PC-3 (cell line): ENCODE measurements at regions not wholly inside any gene's neighbourhood (a gene's known extent, or its start where the extent isn't known, plus 50 kb on each side); places are given as distances from the start of the nearest gene placed in this dataset.

Experiments
- ATAC-seq: fragments of 200-7000 bp; cut with Tn5 transposase; 2 replicates; pipeline ENCODE4 v1.9.1; 2020; ENCODE audit warnings: mild to moderate bottlenecking, moderate library complexity
- BruUV-seq: library from RNA; stranded (reverse); fragments of 400-500 nt; replicated peaks from 2 replicates; lab custom pipeline; 2021; lab: Mats Ljungman, UMichigan
- CTCF ChIA-PET: fragments of 300-600 bp; sonication (Branson Sonifier 250); formaldehyde crosslinking; loops from one replicate; lab custom pipeline; 2022; ENCODE audit warnings: antibody characterized with exemption; lab: Charles Lee
- POLR2A ChIA-PET: fragments of 300-600 bp; sonication (Branson Sonifier 250); formaldehyde crosslinking; loops from one replicate; lab custom pipeline; 2022; ENCODE audit warnings: antibody characterized with exemption; ENCODE audit not compliant: unreplicated experiment; lab: Charles Lee
- DNase-seq: peaks from one replicate; pipeline ENCODE4 v3.0.0-alpha.2; 2015
- H2AFZ ChIP-seq: fragments of 300-600 bp; sonication (generic); 2 replicates; pipeline ENCODE4 v1.6.0; 2016; ENCODE audit warnings: antibody characterized with exemption, low read length
- H3F3A ChIP-seq: fragments of 300-600 bp; sonication (generic); one replicate; pipeline ENCODE4 v1.6.0; 2017; ENCODE audit warnings: antibody characterized with exemption, low read length, control low read depth, mild to moderate bottlenecking; ENCODE audit not compliant: unreplicated experiment
- H3K27ac ChIP-seq: fragments of 300-600 bp; sonication (generic); 2 replicates; pipeline ENCODE4 v1.5.1; 2016; ENCODE audit warnings: mild to moderate bottlenecking, low read length
- H3K27me3 ChIP-seq: fragments of 300-600 bp; sonication (generic); 2 replicates; pipeline ENCODE4 v1.6.1; 2016; ENCODE audit warnings: low read length, mixed read lengths
- H3K36me3 ChIP-seq: fragments of 300-600 bp; sonication (generic); 2 replicates; pipeline ENCODE4 v1.6.1; 2016; ENCODE audit warnings: low read depth, mixed run types, low read length, mixed read lengths
- H3K4me1 ChIP-seq: fragments of 300-600 bp; sonication (generic); 2 replicates; pipeline ENCODE4 v1.5.1; 2016; ENCODE audit warnings: low read length; ENCODE audit not compliant: insufficient read depth
- H3K4me2 ChIP-seq: fragments of 300-600 bp; sonication (generic); 2 replicates; pipeline ENCODE4 v1.6.0; 2016; ENCODE audit warnings: low read length
- H3K4me3 ChIP-seq: fragments of 300-600 bp; sonication (generic); 2 replicates; pipeline ENCODE4 v1.5.1; 2016; ENCODE audit warnings: mild to moderate bottlenecking, low read length, mixed read lengths
- H3K79me2 ChIP-seq: fragments of 300-600 bp; sonication (generic); 2 replicates; pipeline ENCODE4 v1.6.1; 2017; ENCODE audit warnings: low read length, mixed read lengths
- H3K9ac ChIP-seq: fragments of 300-600 bp; sonication (generic); 2 replicates; pipeline ENCODE4 v1.6.0; 2016; ENCODE audit warnings: mild to moderate bottlenecking, low read length
- H3K9me2 ChIP-seq: fragments of 300-600 bp; sonication (generic); replicated peaks from 2 replicates; pipeline ENCODE4 v1.6.1; 2016; ENCODE audit warnings: mixed run types, low read length, mixed read lengths
- H3K9me3 ChIP-seq: fragments of 300-600 bp; sonication (generic); 2 replicates; pipeline ENCODE4 v1.6.1; 2016; ENCODE audit warnings: low read length, mixed read lengths
- H4K20me1 ChIP-seq: fragments of 300-600 bp; sonication (generic); 2 replicates; pipeline ENCODE4 v1.6.1; 2016; ENCODE audit warnings: low read length, mixed read lengths
- CTCF ChIP-seq: fragments of 300-600 bp; sonication (generic); conservative IDR thresholded peaks from 2 replicates; pipeline ENCODE4 v1.5.1; 2017; ENCODE audit warnings: antibody characterized with exemption, low read depth, mild to moderate bottlenecking, low read length
- EZH2 ChIP-seq: fragments of 300-600 bp; sonication (generic); IDR thresholded peaks from one replicate; pipeline ENCODE4 v1.6.1; 2017; ENCODE audit warnings: antibody characterized with exemption, mild to moderate bottlenecking, low read length; ENCODE audit not compliant: unreplicated experiment
- EZH2phosphoT487 ChIP-seq: fragments of 300-600 bp; sonication (generic); IDR thresholded peaks from 2 replicates; pipeline ENCODE4 v1.6.1; 2018; ENCODE audit warnings: mild to moderate bottlenecking, antibody characterized with exemption, low read length, borderline replicate concordance
- intact Hi-C: fragments of 100-400 bp; cut with micrococcal nuclease; formaldehyde crosslinking; loops from 2 replicates; pipeline ENCODE4 v1.9.0; 2023

DNA sequence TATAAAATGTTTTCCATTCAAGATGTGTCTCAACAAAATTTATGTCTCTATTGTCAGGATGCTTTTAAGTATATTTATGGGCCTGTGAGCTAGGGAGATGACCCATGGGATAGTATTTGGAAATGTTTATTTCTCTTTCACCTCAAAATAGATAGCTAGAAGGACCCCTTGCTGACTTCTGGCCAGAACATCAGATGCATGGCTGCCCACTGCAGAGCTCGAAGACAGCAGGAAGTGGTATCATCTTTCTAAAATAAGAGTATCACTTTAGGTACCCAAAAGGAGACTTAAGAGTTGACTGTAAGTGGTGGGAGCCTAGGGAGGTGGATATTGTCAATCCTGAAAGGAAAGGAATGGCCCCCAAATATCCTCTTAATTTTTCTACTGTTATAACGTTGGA, 264.4 kb downstream of the NEBL start:
- no peaks in the 10 kb centered on the region for H3K27me3 ChIP-seq
- H3K9ac ChIP-seq = no peak overlapping the region
- H3K36me3 ChIP-seq = no peaks in the 10 kb centered on the region
- H4K20me1 ChIP-seq = no peaks in the 10 kb centered on the region
- BruUV-seq = no TSS peak
- no peak overlapping the region for H3K4me2 ChIP-seq
- no peak overlapping the region for H3K27ac ChIP-seq
- ChIA-PET POLR2A (no interaction called here), CTCF (no interaction called here)
- DNase-seq (no peak), ATAC-seq (no peak)
- no peak for TF ChIP-seq EZH2phosphoT487
- TF ChIP-seq EZH2 = no peak
- no peak for TF ChIP-seq CTCF
- no peaks in the 10 kb centered on the region for H3K79me2 ChIP-seq
- no peaks in the 10 kb centered on the region for H3K9me2 ChIP-seq
- intact Hi-C loops = no loop called here
- no peaks in the 10 kb centered on the region for H3F3A ChIP-seq
- no peaks in the 10 kb centered on the region for H3K9me3 ChIP-seq
- H3K4me3 ChIP-seq = no peak overlapping the region
- no peak overlapping the region for H2AFZ ChIP-seq
- H3K4me1 ChIP-seq = no peaks in the 10 kb centered on the region

GRCh38 chr10:20631229-20631628, 265.9 kb downstream of the NEBL start:
- Histone ChIP-seq H3K4me2 (no peak overlapping the region), H3K27ac (no peak overlapping the region), H3K4me3 (no peak overlapping the region), H3F3A (no peaks in the 10 kb centered on the region), H4K20me1 (no peaks in the 10 kb centered on the region), H2AFZ (no peak overlapping the region), H3K27me3 (no peaks in the 10 kb centered on the region), H3K4me1 (no peaks in the 10 kb centered on the region), H3K9me3 (no peaks in the 10 kb centered on the region), H3K9ac (no peak overlapping the region), H3K36me3 (no peaks in the 10 kb centered on the region), H3K9me2 (no peaks in the 10 kb centered on the region), H3K79me2 (no peaks in the 10 kb centered on the region)
- TF ChIP-seq CTCF = no peak
- TF ChIP-seq EZH2 = no peak
- ChIA-PET POLR2A (no interaction called here), CTCF (no interaction called here)
- no TSS peak for BruUV-seq
- ATAC-seq (no peak), DNase-seq (no peak)
- intact Hi-C loops = no loop called here

DNA sequence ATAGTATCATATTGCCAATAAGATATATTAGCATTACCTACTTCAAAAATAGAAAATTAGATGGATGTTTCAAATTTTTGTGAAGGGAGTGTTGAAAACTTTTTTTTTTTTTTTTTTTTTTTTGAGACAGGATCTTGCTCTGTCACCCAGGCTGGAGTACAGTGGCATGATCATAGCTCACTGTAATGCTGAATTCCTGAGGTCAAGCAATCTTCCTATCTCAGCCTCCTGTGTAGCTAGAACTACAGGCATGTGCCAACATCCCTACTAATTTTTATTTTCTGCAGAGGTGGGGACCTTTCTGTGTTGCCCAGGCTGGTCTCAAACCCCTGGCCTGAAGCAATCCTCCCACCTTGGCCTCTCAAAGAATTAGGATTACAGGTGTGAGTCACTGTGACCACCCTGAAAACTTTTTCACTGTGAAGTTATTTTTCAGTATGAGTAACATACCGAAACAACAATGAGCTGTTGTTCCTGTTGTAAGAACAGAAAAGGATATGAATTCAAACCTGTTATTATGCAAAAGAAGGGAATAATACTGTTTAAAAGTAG, 266.9 kb downstream of the NEBL start:
- H3K36me3 ChIP-seq = no peaks in the 10 kb centered on the region
- H3K79me2 ChIP-seq = no peaks in the 10 kb centered on the region
- ChIA-PET CTCF (no interaction called here), POLR2A (no interaction called here)
- no peak overlapping the region for H3K4me3 ChIP-seq
- H3K9ac ChIP-seq = no peak overlapping the region
- H3K9me3 ChIP-seq = no peaks in the 10 kb centered on the region
- no TSS peak for BruUV-seq
- no peak for TF ChIP-seq EZH2phosphoT487
- TF ChIP-seq CTCF = no peak
- TF ChIP-seq EZH2 = no peak
- no peak for DNase-seq
- H4K20me1 ChIP-seq = no peaks in the 10 kb centered on the region
- no peak overlapping the region for H2AFZ ChIP-seq
- H3K27me3 ChIP-seq = no peaks in the 10 kb centered on the region
- intact Hi-C loops = no loop called here
- H3K4me1 ChIP-seq = no peaks in the 10 kb centered on the region
- no peaks in the 10 kb centered on the region for H3K9me2 ChIP-seq
- H3K4me2 ChIP-seq = no peak overlapping the region
- no peaks in the 10 kb centered on the region for H3F3A ChIP-seq
- ATAC-seq = no peak
- H3K27ac ChIP-seq = no peak overlapping the region
